Activated T-helper 1 cell treated with anti-CD3 and anti-CD28 coated beads, Interleukin-12 subunit alpha, Interleukin-12 subunit beta, Interleukin-2, Interleukin-4 antibody, amounts not matched to agents 30 ng/mL and 10 ng/mL and 1 ng/mL, durations not matched to agents 14 hours and 24 hours and 36 hours (primary cell): ENCODE measurements at regions not wholly inside any gene's neighbourhood (a gene's known extent, or its start where the extent isn't known, plus 50 kb on each side); places are given as distances from the start of the nearest gene placed in this dataset.

ENCODE experiments used
- DNase-seq: peaks from one replicate; pipeline ENCODE4 v3.0.0; 2021; ENCODE audit warnings: low spot score
- H3K27ac Mint-ChIP-seq: one replicate; pipeline ENCODE4 v1.8.0; 2021; ENCODE audit warnings: mild to moderate bottlenecking, mixed read lengths
- H3K27me3 Mint-ChIP-seq: one replicate; pipeline ENCODE4 v1.8.0; 2022; ENCODE audit warnings: mild to moderate bottlenecking, moderate library complexity, mixed read lengths; ENCODE audit not compliant: insufficient read depth
- H3K36me3 Mint-ChIP-seq: one replicate; pipeline ENCODE4 v1.8.0; 2021; ENCODE audit warnings: low read depth, mixed read lengths
- H3K4me1 Mint-ChIP-seq: one replicate; pipeline ENCODE4 v1.8.0; 2021; ENCODE audit warnings: low read depth, mixed read lengths
- H3K4me3 Mint-ChIP-seq: one replicate; pipeline ENCODE4 v1.8.0; 2021; ENCODE audit warnings: mild to moderate bottlenecking, moderate library complexity, mixed read lengths
- H3K9me3 Mint-ChIP-seq: one replicate; pipeline ENCODE4 v1.8.0; 2021; ENCODE audit warnings: mixed read lengths
- intact Hi-C: fragments of 100-400 bp; cut with micrococcal nuclease; formaldehyde crosslinking; loops from one replicate; pipeline ENCODE4 v1.15.1; 2024

DNA sequence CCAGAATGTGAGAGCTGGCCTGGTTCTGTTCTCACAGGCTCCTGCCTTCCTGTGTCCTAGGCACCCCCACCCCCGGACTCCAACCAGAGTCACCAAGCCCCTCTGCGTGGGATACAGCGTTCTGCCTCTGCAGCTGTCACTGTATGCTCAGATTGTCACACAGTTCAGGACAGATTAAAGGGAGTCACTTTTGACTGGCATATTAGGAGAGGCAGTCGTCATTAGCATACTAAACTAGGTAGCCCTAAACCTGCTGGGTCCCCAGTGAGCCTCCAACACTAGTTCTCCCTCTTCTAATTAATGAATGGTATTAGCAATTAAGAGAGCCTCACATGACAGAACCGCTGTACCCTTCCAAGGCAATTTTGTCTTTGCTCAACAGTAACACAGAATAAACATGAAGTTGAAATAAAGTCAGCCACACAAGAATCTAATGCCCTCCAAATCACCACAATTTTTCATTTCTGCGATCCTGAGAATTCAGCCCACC lies 340.2 kb downstream of the CMPK2 start:
- H3K27ac Mint-ChIP-seq: no peak overlapping the region

DNA sequence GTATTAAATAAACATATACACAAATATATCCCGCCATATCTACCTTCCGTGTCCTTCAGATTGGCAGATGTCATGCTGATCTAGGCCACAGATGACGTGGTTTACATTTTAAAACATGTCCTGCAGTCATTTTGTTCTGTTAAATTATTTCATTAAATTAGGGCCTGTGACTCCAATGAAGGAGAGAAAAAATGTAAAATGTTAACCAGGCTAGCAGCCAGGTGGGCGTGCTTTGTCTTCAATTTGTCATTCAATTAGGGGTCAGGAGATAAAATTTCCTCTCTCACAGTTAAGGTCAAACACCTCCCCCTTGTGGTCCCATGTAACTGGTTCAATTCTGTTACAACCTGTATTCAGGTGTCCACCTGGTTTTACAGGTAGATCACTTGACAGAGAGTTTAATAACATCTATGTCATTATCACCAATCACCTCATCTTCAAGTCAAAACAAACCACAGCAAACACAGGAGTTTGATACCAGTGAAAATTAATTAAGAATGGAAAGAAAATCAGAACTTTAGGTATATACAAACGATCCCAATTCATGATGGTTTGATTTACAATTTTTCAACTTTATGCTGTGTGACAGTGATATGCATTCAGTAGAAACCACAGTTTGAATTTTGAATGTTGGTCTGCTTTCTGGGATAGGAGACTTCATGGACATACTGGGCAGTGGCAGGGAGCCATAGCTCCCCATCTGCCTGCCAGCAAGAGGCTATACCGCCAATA lies 339.4 kb downstream of the CMPK2 start:
- no peak overlapping the region for H3K27ac Mint-ChIP-seq
- no peaks in the 10 kb centered on the region for H3K36me3 Mint-ChIP-seq
- no peaks in the 10 kb centered on the region for H3K27me3 Mint-ChIP-seq
- H3K9me3 Mint-ChIP-seq: no peaks in the 10 kb centered on the region
- no peaks in the 10 kb centered on the region for H3K4me1 Mint-ChIP-seq
- no peak for DNase-seq
- intact Hi-C loops: no loop called here
- no peak overlapping the region for H3K4me3 Mint-ChIP-seq

More for the DNA sequence above, 340.2 kb downstream of the CMPK2 start:
- no peaks in the 10 kb centered on the region for H3K27me3 Mint-ChIP-seq
- no peak overlapping the region for H3K4me3 Mint-ChIP-seq
- no peak for DNase-seq
- H3K4me1 Mint-ChIP-seq: no peaks in the 10 kb centered on the region
- H3K9me3 Mint-ChIP-seq: no peaks in the 10 kb centered on the region
- H3K36me3 Mint-ChIP-seq: no peaks in the 10 kb centered on the region
- intact Hi-C loops: no loop called here

DNA sequence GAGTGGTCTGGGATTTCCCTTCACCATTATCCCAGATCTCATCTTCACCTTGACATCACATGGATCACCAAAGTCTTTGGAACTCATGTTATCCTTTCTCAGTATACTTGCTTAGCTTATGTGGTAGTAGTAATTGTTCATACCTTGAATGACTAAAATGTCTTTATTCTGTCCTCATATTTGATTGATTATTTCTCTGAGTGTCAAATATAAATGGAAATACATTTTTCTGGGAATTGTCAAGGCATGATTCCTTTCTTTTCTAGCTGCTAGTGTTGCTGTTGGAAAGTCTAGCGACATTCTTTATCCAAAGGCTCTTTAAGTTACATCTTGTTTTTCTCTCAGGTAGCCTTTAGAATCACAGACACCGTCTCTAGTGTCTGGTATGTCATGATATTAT lies 334.4 kb downstream of the CMPK2 start:
- Mint-ChIP-seq H3K36me3 (no peaks in the 10 kb centered on the region), H3K4me1 (no peaks in the 10 kb centered on the region), H3K9me3 (no peaks in the 10 kb centered on the region), H3K27me3 (no peaks in the 10 kb centered on the region), H3K4me3 (no peak overlapping the region), H3K27ac (no peak overlapping the region)
- DNase-seq: no peak
- intact Hi-C loops: no loop called here

DNA sequence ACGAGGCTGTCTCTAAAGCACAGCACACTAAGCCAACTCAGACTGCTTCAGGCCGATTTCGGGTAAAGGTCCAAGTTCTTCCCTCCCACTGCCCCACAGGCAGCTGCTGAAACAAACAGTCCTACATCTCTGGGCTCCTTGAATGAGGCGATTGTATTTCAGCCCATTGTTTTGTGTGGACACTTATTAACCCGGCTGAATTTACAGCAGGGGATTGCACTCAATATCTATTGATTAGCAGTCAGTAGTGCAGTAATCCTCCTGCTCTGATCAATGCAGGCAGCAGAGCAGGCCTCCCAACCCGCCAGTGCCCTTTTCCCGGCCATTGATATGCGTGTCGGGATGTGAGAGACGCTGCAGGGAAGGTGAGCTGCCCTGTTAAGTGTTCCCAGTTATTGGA lies 330.1 kb downstream of the CMPK2 start:
- H3K4me3 Mint-ChIP-seq: no peak overlapping the region
- no peaks in the 10 kb centered on the region for H3K36me3 Mint-ChIP-seq
- no peak for DNase-seq
- H3K9me3 Mint-ChIP-seq: no peaks in the 10 kb centered on the region
- H3K27me3 Mint-ChIP-seq: peaks cover 2% of the 10 kb centered on the region
- no peak overlapping the region for H3K27ac Mint-ChIP-seq
- intact Hi-C loops: no loop called here
- H3K4me1 Mint-ChIP-seq: no peaks in the 10 kb centered on the region

DNA sequence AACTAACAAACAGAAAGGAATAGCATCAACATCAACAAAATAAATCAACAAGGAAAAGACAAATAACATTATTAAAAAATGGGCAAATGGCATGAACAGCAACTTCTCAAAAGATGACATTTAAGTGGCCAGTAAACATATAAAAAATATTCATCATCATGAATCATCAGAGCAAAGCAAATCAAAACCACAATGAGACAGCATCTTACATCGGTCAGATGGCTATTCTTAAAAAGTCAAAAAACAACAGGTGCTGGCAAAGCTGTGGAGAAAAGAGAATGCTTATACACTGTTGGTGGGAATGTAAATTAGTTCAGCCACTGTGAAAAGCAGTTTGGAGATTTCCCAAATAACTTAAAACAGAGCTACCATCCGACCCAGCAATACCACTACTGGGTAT lies 327.1 kb downstream of the CMPK2 start:
- H3K27ac Mint-ChIP-seq: no peak overlapping the region
- intact Hi-C loops: no loop called here
- H3K27me3 Mint-ChIP-seq: peaks cover 2% of the 10 kb centered on the region
- H3K4me1 Mint-ChIP-seq: no peaks in the 10 kb centered on the region
- H3K9me3 Mint-ChIP-seq: no peaks in the 10 kb centered on the region
- H3K4me3 Mint-ChIP-seq: no peak overlapping the region
- H3K36me3 Mint-ChIP-seq: no peaks in the 10 kb centered on the region
- DNase-seq: no peak

DNA sequence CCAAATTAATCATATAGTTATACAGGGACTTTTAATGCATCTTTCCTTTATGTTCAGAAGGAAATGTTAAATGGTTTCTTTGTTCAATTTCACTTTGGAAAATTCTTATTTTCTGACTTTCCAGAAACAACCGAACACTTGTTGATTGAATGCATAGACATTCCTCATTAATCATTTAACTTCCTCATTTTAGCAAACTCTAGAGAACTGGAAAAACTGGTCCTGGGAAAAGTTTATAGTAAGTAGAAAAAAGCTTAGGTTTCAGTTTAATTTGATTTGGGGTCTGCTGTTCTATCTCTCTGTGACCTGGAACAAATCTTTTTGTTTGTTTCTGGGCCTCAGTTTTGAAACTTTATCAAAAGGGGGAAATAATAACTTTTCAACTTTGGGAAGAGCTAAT lies 320.4 kb downstream of the CMPK2 start:
- Mint-ChIP-seq H3K36me3 (no peaks in the 10 kb centered on the region), H3K27ac (no peak overlapping the region), H3K4me1 (no peaks in the 10 kb centered on the region), H3K4me3 (no peak overlapping the region), H3K9me3 (no peaks in the 10 kb centered on the region), H3K27me3 (no peaks in the 10 kb centered on the region)
- intact Hi-C loops: no loop called here
- DNase-seq: no peak

DNA sequence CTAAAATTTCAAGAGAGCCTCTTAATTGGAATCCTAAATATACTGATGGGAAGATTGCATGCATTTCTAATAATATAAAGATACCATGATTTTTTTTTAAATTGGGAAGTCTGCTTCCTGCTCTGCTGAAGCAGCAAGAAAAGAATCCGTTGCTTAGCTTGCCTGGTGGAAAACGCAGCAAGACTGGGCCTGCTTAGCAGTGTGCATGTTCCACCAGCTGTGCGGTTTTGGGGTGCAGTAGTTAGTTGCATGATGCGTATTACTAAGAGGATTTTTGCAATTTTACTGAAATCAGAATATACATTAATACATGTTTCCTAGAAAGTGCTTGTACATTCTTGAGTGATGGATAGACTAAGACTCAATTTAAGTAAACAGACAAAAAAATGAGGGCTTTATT lies 319.9 kb downstream of the CMPK2 start:
- peaks cover 2% of the 10 kb centered on the region for H3K9me3 Mint-ChIP-seq
- DNase-seq: no peak
- intact Hi-C loops: no loop called here
- H3K27me3 Mint-ChIP-seq: no peaks in the 10 kb centered on the region
- H3K27ac Mint-ChIP-seq: no peak overlapping the region
- no peak overlapping the region for H3K4me3 Mint-ChIP-seq
- no peaks in the 10 kb centered on the region for H3K36me3 Mint-ChIP-seq
- H3K4me1 Mint-ChIP-seq: no peaks in the 10 kb centered on the region

DNA sequence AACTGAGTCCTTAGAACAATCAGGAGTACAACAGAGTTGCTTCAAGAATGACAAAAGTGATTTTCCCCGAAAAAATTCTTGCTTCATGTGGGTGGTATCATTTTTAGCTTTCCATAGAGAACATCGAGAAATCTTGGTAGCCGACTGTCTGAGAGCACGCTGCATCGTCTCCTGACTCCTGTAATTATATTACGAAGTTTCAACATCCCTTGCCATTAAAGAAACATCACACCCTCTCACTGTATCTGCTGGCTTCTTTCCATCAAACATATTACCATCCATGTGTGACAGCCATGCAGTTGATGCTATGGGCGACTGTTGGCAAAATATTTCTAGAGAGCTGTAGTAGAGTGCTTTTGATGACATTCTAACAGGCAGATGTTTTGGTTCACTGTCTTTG lies 311.2 kb downstream of the CMPK2 start:
- Mint-ChIP-seq H3K4me3 (no peak overlapping the region), H3K36me3 (no peaks in the 10 kb centered on the region), H3K4me1 (no peaks in the 10 kb centered on the region), H3K9me3 (peaks cover 3% of the 10 kb centered on the region), H3K27me3 (no peaks in the 10 kb centered on the region), H3K27ac (no peak overlapping the region)
- no peak for DNase-seq
- intact Hi-C loops: no loop called here

DNA sequence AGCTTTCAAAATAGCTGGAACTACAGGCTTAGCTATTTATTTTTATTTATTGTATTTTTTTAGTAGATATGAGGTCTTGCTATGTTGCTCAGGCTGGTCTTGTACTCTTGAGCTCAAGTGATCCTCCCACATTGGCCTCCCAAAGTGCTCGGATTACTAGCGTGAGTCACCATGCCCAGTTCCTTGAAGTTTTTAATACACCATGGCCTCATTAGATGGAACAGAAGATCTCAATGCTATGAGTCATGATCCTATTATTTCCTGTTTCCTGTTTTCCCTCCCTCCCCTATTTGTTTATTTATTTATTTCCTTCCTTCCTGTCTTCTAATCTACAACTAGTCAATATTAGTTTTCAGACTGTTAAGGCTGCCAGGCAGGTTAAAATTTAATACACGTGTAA lies 309.0 kb downstream of the CMPK2 start:
- Mint-ChIP-seq H3K9me3 (no peaks in the 10 kb centered on the region), H3K4me1 (no peaks in the 10 kb centered on the region), H3K36me3 (no peaks in the 10 kb centered on the region), H3K27me3 (no peaks in the 10 kb centered on the region), H3K27ac (no peak overlapping the region), H3K4me3 (no peak overlapping the region)
- intact Hi-C loops: no loop called here
- DNase-seq: no peak

DNA sequence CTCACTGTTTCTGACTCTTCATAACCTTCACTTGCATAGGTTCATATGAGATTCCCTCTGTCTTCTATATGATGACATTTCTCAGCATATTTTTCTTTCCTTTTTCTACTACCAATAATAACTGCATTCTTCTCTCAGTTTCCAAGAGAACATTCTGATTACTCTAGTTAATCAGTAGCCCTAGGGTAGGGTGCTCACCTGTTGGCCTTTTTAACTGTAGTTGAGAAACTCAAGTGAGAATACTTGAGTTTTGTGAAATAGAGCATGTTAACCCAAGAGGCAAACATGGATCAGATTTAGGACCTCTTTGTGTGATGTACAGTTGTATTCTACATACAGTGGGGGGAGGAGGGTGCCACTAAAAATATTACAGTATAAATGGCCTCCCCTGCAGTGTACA lies 308.0 kb downstream of the CMPK2 start:
- Mint-ChIP-seq H3K4me1 (no peaks in the 10 kb centered on the region), H3K9me3 (no peaks in the 10 kb centered on the region), H3K36me3 (no peaks in the 10 kb centered on the region), H3K4me3 (no peak overlapping the region), H3K27me3 (no peaks in the 10 kb centered on the region), H3K27ac (no peak overlapping the region)
- DNase-seq: no peak
- intact Hi-C loops: no loop called here

DNA sequence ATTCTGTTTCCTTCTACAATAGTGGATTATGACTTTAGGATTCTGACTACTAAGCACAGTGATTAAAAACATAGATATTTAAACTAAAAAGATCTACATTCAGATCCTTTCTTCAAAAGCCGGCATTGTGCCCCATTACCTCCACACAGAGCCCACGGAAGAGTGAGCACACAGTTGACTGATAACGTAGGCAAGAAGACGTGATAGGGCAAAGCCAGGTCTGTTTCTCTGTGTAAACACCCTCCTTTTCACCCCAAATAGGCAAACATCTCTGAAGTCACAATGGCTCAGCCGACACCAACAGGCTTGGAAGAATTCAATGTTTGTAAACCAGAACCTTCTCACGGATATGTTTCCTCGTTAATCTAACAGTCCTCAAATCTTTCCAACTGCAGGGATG lies 302.9 kb downstream of the CMPK2 start:
- no peaks in the 10 kb centered on the region for H3K36me3 Mint-ChIP-seq
- H3K9me3 Mint-ChIP-seq: no peaks in the 10 kb centered on the region
- no peaks in the 10 kb centered on the region for H3K4me1 Mint-ChIP-seq
- no peak for DNase-seq
- intact Hi-C loops: no loop called here
- H3K27me3 Mint-ChIP-seq: no peaks in the 10 kb centered on the region
- no peak overlapping the region for H3K27ac Mint-ChIP-seq
- no peak overlapping the region for H3K4me3 Mint-ChIP-seq

DNA sequence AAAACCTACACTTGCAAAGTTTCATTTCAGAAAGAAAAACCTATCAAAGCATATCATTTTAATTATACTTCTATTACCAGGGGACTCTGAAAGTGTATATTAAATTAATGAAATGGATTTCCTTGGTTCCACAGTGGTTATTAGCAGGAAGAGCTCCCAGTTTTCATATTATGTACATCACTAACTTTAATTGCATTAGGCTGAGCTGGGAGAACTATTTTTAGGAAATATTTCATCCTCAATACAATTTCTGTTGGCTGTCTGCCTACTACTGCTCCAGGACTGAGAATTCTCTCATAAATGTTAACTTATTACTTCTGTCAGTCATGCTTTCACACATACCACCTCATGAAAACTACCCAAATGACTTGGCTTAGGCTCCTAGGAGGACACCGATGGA lies 301.4 kb downstream of the CMPK2 start:
- Mint-ChIP-seq H3K27me3 (no peaks in the 10 kb centered on the region), H3K4me1 (no peaks in the 10 kb centered on the region), H3K4me3 (no peak overlapping the region), H3K9me3 (no peaks in the 10 kb centered on the region), H3K27ac (no peak overlapping the region), H3K36me3 (no peaks in the 10 kb centered on the region)
- DNase-seq: no peak
- intact Hi-C loops: no loop called here

DNA sequence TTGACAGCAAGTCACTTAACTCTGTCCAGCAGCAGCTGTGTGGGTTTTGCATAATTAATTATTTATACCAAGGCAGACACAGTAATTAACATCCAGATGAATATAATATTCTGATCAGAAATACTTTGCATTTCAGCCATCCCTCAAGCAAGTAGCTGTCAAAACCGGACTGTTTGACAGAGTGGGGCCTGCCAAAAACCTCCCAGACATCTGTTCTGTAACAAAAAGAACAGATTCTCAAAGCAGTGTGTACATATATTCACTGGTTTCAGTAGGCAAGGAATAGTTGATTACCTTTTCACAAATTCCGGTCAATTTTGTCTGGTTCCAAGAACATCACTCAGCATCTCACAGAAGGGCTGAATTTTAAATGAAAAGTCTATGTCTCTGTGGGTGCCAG lies 291.6 kb downstream of the CMPK2 start:
- no peaks in the 10 kb centered on the region for H3K9me3 Mint-ChIP-seq
- no peaks in the 10 kb centered on the region for H3K36me3 Mint-ChIP-seq
- H3K27me3 Mint-ChIP-seq: peaks cover 2% of the 10 kb centered on the region
- no peak overlapping the region for H3K27ac Mint-ChIP-seq
- no peak for DNase-seq
- no peak overlapping the region for H3K4me3 Mint-ChIP-seq
- intact Hi-C loops: no loop called here
- no peaks in the 10 kb centered on the region for H3K4me1 Mint-ChIP-seq

DNA sequence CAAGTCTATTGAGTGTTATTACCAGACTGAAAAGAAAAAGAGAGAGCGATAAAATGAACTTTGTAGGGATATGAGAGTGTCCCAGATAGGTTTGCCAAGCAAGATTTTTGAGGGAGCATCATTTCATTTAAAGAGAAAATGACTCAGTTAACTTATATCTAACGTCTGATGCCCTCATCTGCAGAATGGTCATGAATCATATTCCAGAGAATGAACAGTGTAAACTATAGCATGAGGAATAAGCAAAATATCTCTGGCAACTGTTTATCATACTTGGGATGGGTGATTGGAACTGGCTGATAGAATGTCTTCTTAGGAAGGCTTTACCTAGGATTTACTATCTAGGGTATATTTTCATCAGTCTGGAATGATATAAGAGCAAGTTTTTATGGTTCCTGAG lies 289.4 kb downstream of the CMPK2 start:
- H3K4me1 Mint-ChIP-seq: no peaks in the 10 kb centered on the region
- H3K4me3 Mint-ChIP-seq: no peak overlapping the region
- intact Hi-C loops: no loop called here
- H3K27ac Mint-ChIP-seq: no peak overlapping the region
- no peaks in the 10 kb centered on the region for H3K27me3 Mint-ChIP-seq
- no peaks in the 10 kb centered on the region for H3K9me3 Mint-ChIP-seq
- no peaks in the 10 kb centered on the region for H3K36me3 Mint-ChIP-seq
- no peak for DNase-seq
